ENCODE measurements at regions not wholly inside any gene's neighbourhood (a gene's known extent, or its start where the extent isn't known, plus 50 kb on each side); places are given as distances from the start of the nearest gene placed in this dataset.
A peak's percentile ranks its signal among the peaks of the same experiment; 100 is the strongest.

- TF ChIP-seq ZNF720 (CRISPR knock-in tag; IDR thresholded peaks at IDR 0.05) (0 out of 2 replicates have a peak, but pooled peaks have one; percentile 49), ZNF549 (CRISPR knock-in tag; IDR thresholded peaks at IDR 0.05) (no peak), KIAA2018 (CRISPR knock-in tag; IDR thresholded peaks at IDR 0.05; ENCODE audit: borderline replicate concordance) (no peak), CBFB (CRISPR knock-in tag; IDR thresholded peaks at IDR 0.05) (no peak), ZNF879 (CRISPR knock-in tag; IDR thresholded peaks at IDR 0.05) (peak; percentile 12; the same call in 1 of the 2 replicates), NFIB (CRISPR knock-in tag; IDR thresholded peaks at IDR 0.05; ENCODE audit: borderline replicate concordance) (no peak), ZNF318 (CRISPR knock-in tag; IDR thresholded peaks at IDR 0.05) (0 out of 2 replicates have a peak, but pooled peaks have one; percentile 24), ZNF567 (CRISPR knock-in tag; IDR thresholded peaks at IDR 0.05; ENCODE audit: borderline replicate concordance) (no peak), HMGA1 (CRISPR knock-in tag; conservative IDR thresholded peaks at IDR 0.05) (no peak), U2AF2 (IDR thresholded peaks at IDR 0.05; ENCODE audit: low read depth, low read length) (no peak), CHD4 (IDR thresholded peaks at IDR 0.05; ENCODE audit: borderline replicate concordance, low read length) (no peak; the same call in 1 of the 2 replicates), SNAI1 (CRISPR knock-in tag; IDR thresholded peaks at IDR 0.05; ENCODE audit: borderline replicate concordance) (no peak), ZNF33B (CRISPR knock-in tag; IDR thresholded peaks at IDR 0.05) (peak; percentile 80; the same call in 1 of the 2 replicates), ZNF335 (CRISPR knock-in tag; IDR thresholded peaks at IDR 0.05) (peak; percentile 24; the same call in 1 of the 2 replicates), ZNF44 (CRISPR knock-in tag; IDR thresholded peaks at IDR 0.05) (peak; percentile 73; the same call in 1 of the 2 replicates)
These were observed 310.0 kb downstream of the SEC14L1 start (continued) for GRCh38 chr17:77450742-77451244.

All from HepG2 (cell line).